Activated T-helper 1 cell treated with anti-CD3 and anti-CD28 coated beads, Interleukin-12 subunit alpha, Interleukin-12 subunit beta, Interleukin-2, Interleukin-4 antibody, amounts not matched to agents 30 ng/mL and 10 ng/mL and 1 ng/mL, durations not matched to agents 14 hours and 24 hours and 36 hours (primary cell): ENCODE measurements at regions not wholly inside any gene's neighbourhood (a gene's known extent, or its start where the extent isn't known, plus 50 kb on each side); places are given as distances from the start of the nearest gene placed in this dataset.

Experiments used
- DNase-seq: peaks from one replicate; pipeline ENCODE4 v3.0.0; 2021; ENCODE audit warnings: low spot score
- H3K27ac Mint-ChIP-seq: one replicate; pipeline ENCODE4 v1.8.0; 2021; ENCODE audit warnings: mild to moderate bottlenecking, mixed read lengths
- H3K27me3 Mint-ChIP-seq: one replicate; pipeline ENCODE4 v1.8.0; 2022; ENCODE audit warnings: mild to moderate bottlenecking, moderate library complexity, mixed read lengths; ENCODE audit not compliant: insufficient read depth
- H3K36me3 Mint-ChIP-seq: one replicate; pipeline ENCODE4 v1.8.0; 2021; ENCODE audit warnings: low read depth, mixed read lengths
- H3K4me1 Mint-ChIP-seq: one replicate; pipeline ENCODE4 v1.8.0; 2021; ENCODE audit warnings: low read depth, mixed read lengths
- H3K4me3 Mint-ChIP-seq: one replicate; pipeline ENCODE4 v1.8.0; 2021; ENCODE audit warnings: mild to moderate bottlenecking, moderate library complexity, mixed read lengths
- H3K9me3 Mint-ChIP-seq: one replicate; pipeline ENCODE4 v1.8.0; 2021; ENCODE audit warnings: mixed read lengths
- intact Hi-C: fragments of 100-400 bp; cut with micrococcal nuclease; formaldehyde crosslinking; loops from one replicate; pipeline ENCODE4 v1.15.1; 2024

- peaks cover 5% of the 10 kb centered on the region for H3K27me3 Mint-ChIP-seq
- DNase-seq: no peak
- H3K4me3 Mint-ChIP-seq: no peak overlapping the region
- no peaks in the 10 kb centered on the region for H3K4me1 Mint-ChIP-seq
- intact Hi-C loops: no loop called here
- H3K9me3 Mint-ChIP-seq: no peaks in the 10 kb centered on the region
- no peaks in the 10 kb centered on the region for H3K36me3 Mint-ChIP-seq
- no peak overlapping the region for H3K27ac Mint-ChIP-seq
These were observed 279.3 kb upstream of the CAMK1G start for GRCh38 chr1:209304166-209304565.

- intact Hi-C loops: no loop called here
These were observed 278.1 kb upstream of the CAMK1G start for GRCh38 chr1:209305221-209305954.

DNA sequence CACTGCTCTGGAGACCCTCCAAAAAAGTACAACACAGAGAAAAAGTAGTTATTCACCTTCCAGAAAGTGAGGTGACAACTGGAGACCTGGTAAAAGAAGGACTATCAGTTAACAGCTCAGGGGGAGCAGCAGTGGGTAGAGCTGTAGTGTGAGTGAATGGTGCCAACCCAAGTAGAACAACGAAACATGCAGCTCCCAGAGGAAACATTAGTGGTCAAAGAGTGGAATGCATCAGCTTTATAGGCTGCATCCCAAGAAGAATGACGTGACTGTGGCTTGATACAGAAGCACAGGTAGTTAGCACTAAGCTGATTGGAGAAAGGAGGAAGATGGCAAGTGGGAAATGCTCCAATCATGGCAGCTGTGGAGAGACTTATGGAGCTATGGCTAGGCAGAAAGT is 275.7 kb upstream of the CAMK1G start:
- H3K36me3 Mint-ChIP-seq: no peaks in the 10 kb centered on the region
- no peak overlapping the region for H3K4me3 Mint-ChIP-seq
- H3K27me3 Mint-ChIP-seq: peaks cover 2% of the 10 kb centered on the region
- DNase-seq: no peak
- H3K9me3 Mint-ChIP-seq: no peaks in the 10 kb centered on the region
- intact Hi-C loops: no loop called here
- no peaks in the 10 kb centered on the region for H3K4me1 Mint-ChIP-seq
- H3K27ac Mint-ChIP-seq: no peak overlapping the region

More at GRCh38 chr1:209305221-209305954, 278.1 kb upstream of the CAMK1G start:
- no peaks in the 10 kb centered on the region for H3K36me3 Mint-ChIP-seq
- H3K27me3 Mint-ChIP-seq: peaks cover 5% of the 10 kb centered on the region
- no peak overlapping the region for H3K27ac Mint-ChIP-seq
- no peak overlapping the region for H3K4me3 Mint-ChIP-seq
- H3K4me1 Mint-ChIP-seq: no peaks in the 10 kb centered on the region
- no peaks in the 10 kb centered on the region for H3K9me3 Mint-ChIP-seq
- DNase-seq: no peak

DNA sequence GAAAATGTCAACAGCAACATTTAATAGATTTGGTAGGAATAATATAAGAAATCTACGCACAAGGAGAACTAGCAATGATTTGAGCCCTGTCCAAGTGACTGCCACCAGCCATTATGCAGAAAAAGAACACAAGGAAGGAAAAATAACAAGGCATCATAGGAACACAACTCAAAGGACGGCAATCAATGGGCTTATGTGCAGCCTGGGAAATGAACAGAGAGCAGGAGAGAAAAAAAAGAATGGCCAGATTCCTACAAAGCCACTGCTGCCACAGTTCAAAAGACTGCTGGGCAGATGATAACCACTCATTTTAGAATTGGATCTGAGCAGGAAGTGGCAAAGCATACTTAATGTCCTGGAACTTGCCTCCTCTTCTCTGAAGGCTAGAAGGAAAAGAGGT is 274.3 kb upstream of the CAMK1G start:
- H3K36me3 Mint-ChIP-seq: no peaks in the 10 kb centered on the region
- DNase-seq: no peak
- H3K27ac Mint-ChIP-seq: no peak overlapping the region
- H3K9me3 Mint-ChIP-seq: no peaks in the 10 kb centered on the region
- H3K4me1 Mint-ChIP-seq: no peaks in the 10 kb centered on the region
- intact Hi-C loops: no loop called here
- H3K4me3 Mint-ChIP-seq: no peak overlapping the region
- peaks cover 2% of the 10 kb centered on the region for H3K27me3 Mint-ChIP-seq

DNA sequence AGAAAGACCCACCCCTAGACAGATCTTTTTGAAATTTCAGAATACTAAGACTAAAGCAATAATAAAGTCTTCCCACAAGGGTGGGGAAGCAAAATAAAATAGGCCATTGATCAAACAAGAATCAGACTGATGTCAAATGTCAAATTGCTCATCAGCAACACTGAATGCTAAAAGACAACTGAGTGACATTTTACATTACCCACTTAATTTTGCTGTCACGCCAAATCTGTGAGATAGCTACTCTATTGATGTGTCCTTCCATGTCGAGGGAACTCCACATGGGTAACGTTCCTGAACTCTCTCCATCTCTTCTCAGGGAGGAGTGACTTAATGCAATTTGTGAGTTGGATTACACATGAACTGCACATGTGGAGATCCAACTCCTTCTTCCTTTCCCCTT is 271.7 kb upstream of the CAMK1G start:
- Mint-ChIP-seq H3K4me1 (no peaks in the 10 kb centered on the region), H3K27me3 (no peaks in the 10 kb centered on the region), H3K36me3 (no peaks in the 10 kb centered on the region), H3K9me3 (no peaks in the 10 kb centered on the region), H3K4me3 (no peak overlapping the region), H3K27ac (no peak overlapping the region)
- intact Hi-C loops: no loop called here
- no peak for DNase-seq

- no peaks in the 10 kb centered on the region for H3K36me3 Mint-ChIP-seq
- no peak overlapping the region for H3K4me3 Mint-ChIP-seq
- no peaks in the 10 kb centered on the region for H3K4me1 Mint-ChIP-seq
- H3K27ac Mint-ChIP-seq: no peak overlapping the region
- DNase-seq: no peak
- H3K9me3 Mint-ChIP-seq: no peaks in the 10 kb centered on the region
- no peaks in the 10 kb centered on the region for H3K27me3 Mint-ChIP-seq
- intact Hi-C loops: no loop called here
These were observed 266.6 kb upstream of the CAMK1G start for GRCh38 chr1:209316929-209317328.

- Mint-ChIP-seq H3K36me3 (no peaks in the 10 kb centered on the region), H3K4me3 (no peak overlapping the region), H3K27me3 (no peaks in the 10 kb centered on the region), H3K4me1 (no peaks in the 10 kb centered on the region), H3K9me3 (no peaks in the 10 kb centered on the region), H3K27ac (no peak overlapping the region)
- intact Hi-C loops: no loop called here
- no peak for DNase-seq
These were observed 265.1 kb upstream of the CAMK1G start for GRCh38 chr1:209318181-209319056.

- no peaks in the 10 kb centered on the region for H3K4me1 Mint-ChIP-seq
- H3K27ac Mint-ChIP-seq: no peak overlapping the region
- intact Hi-C loops: no loop called here
- no peak overlapping the region for H3K4me3 Mint-ChIP-seq
- no peaks in the 10 kb centered on the region for H3K27me3 Mint-ChIP-seq
- DNase-seq: no peak
- H3K9me3 Mint-ChIP-seq: no peaks in the 10 kb centered on the region
- H3K36me3 Mint-ChIP-seq: no peaks in the 10 kb centered on the region
These were observed 264.5 kb upstream of the CAMK1G start for GRCh38 chr1:209319057-209319432.

DNA sequence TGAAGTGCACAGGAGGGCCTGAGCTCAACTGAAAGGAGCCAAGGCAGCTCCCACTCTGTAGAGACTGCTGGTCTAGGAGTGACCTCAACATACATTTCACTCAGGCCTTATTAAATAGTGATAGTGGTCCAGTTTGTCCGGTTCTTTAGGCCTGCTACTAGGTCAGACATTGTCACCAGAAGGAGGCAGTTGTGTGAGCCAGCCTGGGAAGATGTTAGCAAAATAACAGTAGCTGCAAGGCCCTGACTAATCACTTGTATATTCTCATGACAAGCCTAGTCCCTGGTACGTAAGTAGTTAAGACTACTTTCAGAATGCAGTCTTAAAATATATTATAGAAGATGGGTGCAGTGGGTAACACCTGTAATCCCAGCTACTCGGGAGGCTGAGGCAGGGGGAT is 264.0 kb upstream of the CAMK1G start:
- no peak for DNase-seq
- Mint-ChIP-seq H3K27me3 (no peaks in the 10 kb centered on the region), H3K27ac (no peak overlapping the region), H3K4me3 (no peak overlapping the region), H3K9me3 (no peaks in the 10 kb centered on the region), H3K4me1 (no peaks in the 10 kb centered on the region), H3K36me3 (no peaks in the 10 kb centered on the region)
- intact Hi-C loops: no loop called here

- no peaks in the 10 kb centered on the region for H3K36me3 Mint-ChIP-seq
- no peaks in the 10 kb centered on the region for H3K4me1 Mint-ChIP-seq
- H3K4me3 Mint-ChIP-seq: no peak overlapping the region
- DNase-seq: no peak
- no peaks in the 10 kb centered on the region for H3K9me3 Mint-ChIP-seq
- H3K27ac Mint-ChIP-seq: no peak overlapping the region
- intact Hi-C loops: no loop called here
- peaks cover 6% of the 10 kb centered on the region for H3K27me3 Mint-ChIP-seq
These were observed 259.8 kb upstream of the CAMK1G start for GRCh38 chr1:209323743-209324142.

DNA sequence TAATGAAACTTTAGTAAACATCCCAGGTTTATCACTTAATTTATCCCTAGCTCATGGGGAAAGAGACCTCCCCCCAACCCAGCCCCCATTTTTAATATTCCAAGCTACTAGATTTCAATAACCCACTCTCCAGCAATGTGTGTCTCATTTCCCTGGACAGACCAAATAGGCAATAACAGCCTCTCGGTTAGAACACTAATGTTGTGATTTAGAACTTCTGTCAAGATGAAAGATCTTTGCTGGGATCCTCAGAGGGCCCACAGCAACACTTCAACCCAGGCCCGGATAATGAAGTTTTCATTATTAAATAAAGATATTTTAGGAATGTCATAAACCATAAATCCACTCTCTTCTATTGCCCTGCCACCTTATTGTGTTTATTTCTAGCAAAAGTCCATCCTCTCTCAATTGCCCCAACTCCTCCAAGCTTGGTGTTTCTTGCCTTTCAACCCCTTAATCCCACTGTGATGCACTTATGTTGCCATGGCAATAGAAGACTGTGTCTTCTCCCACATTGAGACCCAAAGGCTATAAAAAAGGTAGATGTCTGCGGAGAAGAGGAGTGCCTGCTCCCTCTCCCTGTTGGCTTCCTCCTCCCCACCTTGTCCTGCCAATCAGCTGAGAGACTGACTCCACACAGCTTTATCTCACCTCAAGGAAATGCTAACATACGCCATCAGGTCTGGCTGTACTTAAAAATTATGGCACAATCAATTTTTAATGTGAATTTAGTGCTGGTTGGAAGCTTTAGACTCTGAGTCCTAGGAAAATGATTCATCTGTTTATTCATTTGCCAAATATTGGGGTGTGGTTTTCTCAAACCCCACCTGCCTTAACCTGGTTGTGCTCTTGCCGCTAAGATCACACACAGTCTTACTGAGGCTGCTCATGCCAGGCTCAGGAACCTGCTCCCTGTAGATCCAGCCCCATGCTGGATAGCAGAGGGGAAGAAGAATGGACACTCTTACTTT is 258.3 kb upstream of the CAMK1G start:
- H3K9me3 Mint-ChIP-seq: no peaks in the 10 kb centered on the region
- H3K27me3 Mint-ChIP-seq: peaks cover 13% of the 10 kb centered on the region
- DNase-seq: no peak
- no peaks in the 10 kb centered on the region for H3K36me3 Mint-ChIP-seq
- H3K4me3 Mint-ChIP-seq: no peak overlapping the region
- intact Hi-C loops: no loop called here
- H3K4me1 Mint-ChIP-seq: no peaks in the 10 kb centered on the region
- H3K27ac Mint-ChIP-seq: no peak overlapping the region

- intact Hi-C loops: no loop called here
- Mint-ChIP-seq H3K4me3 (no peak overlapping the region), H3K4me1 (no peaks in the 10 kb centered on the region), H3K27me3 (peaks cover 16% of the 10 kb centered on the region), H3K27ac (no peak overlapping the region), H3K9me3 (no peaks in the 10 kb centered on the region), H3K36me3 (no peaks in the 10 kb centered on the region)
- no peak for DNase-seq
These were observed 257.4 kb upstream of the CAMK1G start for GRCh38 chr1:209326076-209326475.
